HG02885 (cell line): ENCODE measurements at regions not wholly inside any gene's neighbourhood (a gene's known extent, or its start where the extent isn't known, plus 50 kb on each side); places are given as distances from the start of the nearest gene placed in this dataset.

Experiments
- ATAC-seq: cut with Tn5 transposase; IDR thresholded peaks from one replicate; pipeline ENCODE4 v1.9.1; 2021; ENCODE audit warnings: mild to moderate bottlenecking; ENCODE audit not compliant: unreplicated experiment, poor library complexity

DNA sequence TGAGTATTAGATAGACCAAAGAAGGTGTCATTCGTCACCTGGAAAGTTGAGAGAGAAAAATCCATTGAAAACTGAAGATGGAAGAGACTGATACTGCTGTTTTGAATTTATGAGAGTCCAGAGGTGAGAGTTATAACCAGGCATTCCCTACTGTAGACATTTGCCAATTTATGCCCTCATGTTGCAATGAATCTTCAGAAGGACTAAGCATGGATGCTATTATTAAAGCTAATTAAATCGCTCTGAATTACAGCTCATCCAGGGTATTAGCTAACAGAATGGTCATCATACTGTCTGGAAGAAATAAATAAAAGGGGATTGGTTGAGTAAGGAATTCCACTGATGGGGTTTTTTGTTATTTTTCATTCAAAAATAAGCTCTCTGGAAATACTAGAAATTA, 101.6 kb upstream of the PLPP4 start:
- ATAC-seq, result no peak

DNA sequence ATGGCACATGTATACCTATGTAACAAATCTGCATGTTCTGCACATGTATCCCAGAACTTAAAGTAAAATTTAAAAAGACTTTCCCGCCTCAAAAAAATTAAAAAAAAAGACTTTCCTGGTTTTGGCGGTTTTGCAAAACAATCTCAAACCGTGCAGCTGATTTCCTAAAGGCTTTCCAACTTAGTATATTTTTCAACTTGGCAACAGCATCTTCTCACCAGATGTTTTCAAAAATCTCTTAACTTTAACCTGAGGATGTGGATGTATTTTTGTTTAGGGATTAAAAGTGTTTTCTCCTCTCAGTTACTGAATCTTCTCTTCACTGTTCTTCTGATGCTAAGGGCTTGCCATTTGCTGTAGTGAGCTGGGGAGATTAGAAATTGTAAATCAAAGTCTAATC, 96.5 kb upstream of the PLPP4 start:
- ATAC-seq, result no peak

GRCh38 chr10:120365872-120366271, 91.2 kb upstream of the PLPP4 start:
- ATAC-seq, result no peak

- no peak for ATAC-seq
Measured at GRCh38 chr10:120367341-120367740, 89.7 kb upstream of the PLPP4 start.

GRCh38 chr10:120368338-120368737, 88.7 kb upstream of the PLPP4 start:
- no peak for ATAC-seq

- ATAC-seq, result no peak
Measured at GRCh38 chr10:120368927-120369326, 88.1 kb upstream of the PLPP4 start.

GRCh38 chr10:120369856-120370276, 87.2 kb upstream of the PLPP4 start:
- no peak for ATAC-seq

DNA sequence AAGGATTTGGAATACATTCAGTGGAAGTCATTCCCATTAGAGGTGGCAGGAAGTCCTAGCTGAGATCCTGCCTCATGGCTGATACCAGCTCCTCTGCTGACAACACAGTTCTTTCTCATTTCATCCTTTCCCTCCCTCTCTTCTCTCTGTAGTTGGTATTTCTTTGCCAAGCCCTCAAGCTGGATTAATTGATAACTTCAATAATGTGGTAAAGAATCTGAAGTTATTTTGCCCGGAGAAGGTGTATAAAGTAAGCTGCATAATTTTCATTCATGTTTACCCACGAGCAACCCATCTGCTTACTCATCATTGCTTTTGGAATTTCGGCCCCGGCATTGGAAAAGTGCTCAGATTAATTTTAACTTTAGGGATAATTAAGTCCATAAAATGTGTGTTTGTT, 85.2 kb upstream of the PLPP4 start:
- ATAC-seq, result no peak

DNA sequence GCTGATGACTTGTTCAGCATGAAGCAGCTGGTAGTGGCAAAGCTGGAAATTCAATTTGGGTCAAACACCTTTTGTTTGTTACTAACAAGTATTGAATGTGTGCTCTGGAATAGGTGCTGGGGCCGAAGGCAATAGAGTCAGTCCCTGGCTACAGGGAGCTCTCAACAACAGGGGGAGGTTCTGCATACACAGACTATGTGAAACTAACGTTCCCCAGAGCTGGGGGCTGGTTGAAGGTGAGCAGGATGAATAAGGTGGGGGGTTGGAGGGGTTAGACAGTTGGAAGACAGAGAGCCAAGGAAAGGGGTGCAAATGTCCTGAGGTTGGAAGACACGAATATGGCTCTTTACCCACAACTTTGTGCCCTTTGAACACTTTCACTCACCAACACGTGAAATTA, 84.1 kb upstream of the PLPP4 start:
- ATAC-seq, result no peak

- no peak for ATAC-seq
Measured at GRCh38 chr10:120375666-120376065, 81.4 kb upstream of the PLPP4 start.

- no peak for ATAC-seq
Measured at GRCh38 chr10:120381931-120382330, 75.1 kb upstream of the PLPP4 start.

- ATAC-seq, result no peak
Measured at GRCh38 chr10:120382360-120382759, 74.7 kb upstream of the PLPP4 start.

DNA sequence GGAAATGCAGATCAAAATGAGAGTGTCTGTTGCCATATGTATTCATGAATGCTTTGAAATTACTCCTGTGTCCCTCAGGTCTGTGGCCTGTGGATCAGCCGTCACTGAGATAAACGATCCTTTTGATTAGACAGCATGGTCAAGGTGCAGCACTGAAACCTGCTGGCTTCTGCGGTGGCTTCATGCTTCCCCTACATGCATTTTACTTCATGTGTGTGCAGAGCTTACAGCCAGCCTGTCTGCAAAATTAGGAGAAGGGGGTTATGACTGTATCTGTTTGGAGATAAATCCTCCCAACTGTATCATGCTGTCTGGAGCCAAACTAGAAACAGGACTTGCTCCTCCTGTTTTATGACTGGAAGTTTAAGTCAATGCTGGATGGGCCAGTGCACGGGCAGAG, 71.0 kb upstream of the PLPP4 start:
- no peak for ATAC-seq

DNA sequence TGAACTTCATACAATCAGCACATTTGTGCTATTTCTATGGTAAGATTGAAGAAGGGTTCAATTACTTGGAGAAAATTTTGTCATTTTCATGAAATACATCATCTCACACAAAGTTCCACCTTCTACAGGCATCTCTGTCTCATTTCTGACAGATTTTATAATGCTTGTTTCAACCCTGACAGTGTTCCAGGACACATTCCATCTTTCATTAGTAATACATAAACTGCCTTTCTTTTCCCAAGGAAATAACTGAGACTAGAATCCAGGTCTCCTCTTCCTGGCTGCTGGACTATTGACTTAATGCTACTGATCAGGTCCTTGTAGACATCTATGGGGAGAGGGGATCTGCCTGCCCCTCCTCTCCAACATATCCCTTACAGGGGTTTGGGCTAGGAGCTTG, 70.1 kb upstream of the PLPP4 start:
- ATAC-seq, result no peak

DNA sequence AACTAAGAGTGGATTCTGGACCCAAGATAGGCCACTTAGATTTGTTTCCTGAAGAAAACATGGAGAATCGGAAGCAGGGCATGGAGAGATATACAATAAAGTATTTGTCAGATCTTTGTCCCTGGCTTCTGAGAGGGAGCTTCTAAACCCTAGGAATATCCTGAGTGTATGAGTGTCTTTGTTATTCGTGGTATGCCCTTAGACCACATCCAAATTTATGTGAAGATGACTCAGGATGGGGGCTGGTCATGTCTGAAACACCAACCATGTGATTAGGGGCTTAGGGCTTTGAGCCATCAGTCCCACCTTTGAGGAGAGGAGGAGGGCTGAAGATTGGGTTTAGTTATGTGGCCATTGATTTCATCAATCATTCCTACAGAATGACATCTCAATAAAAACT, 69.7 kb upstream of the PLPP4 start:
- no peak for ATAC-seq

- ATAC-seq, result no peak
Measured at GRCh38 chr10:120392245-120392644, 64.8 kb upstream of the PLPP4 start.

DNA sequence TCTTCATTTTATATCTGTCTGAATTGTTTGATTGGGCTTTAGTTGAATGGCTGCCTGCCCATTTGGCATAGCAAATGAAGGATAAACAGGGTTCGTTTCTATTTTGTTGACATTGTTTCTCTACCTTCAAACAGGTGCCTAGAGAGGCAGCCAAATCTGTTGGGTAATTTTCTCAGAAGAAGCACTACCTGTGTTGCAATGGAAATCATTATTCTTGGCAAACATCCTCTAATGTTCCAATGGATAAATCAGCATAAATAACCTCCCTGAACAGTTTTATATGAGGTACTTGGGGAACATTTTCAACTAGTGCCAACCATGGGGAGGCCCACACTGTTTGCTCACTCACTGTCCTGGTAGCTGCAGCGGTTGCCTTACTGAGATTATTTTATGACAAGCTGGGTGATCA, 64.4 kb upstream of the PLPP4 start:
- no peak for ATAC-seq

DNA sequence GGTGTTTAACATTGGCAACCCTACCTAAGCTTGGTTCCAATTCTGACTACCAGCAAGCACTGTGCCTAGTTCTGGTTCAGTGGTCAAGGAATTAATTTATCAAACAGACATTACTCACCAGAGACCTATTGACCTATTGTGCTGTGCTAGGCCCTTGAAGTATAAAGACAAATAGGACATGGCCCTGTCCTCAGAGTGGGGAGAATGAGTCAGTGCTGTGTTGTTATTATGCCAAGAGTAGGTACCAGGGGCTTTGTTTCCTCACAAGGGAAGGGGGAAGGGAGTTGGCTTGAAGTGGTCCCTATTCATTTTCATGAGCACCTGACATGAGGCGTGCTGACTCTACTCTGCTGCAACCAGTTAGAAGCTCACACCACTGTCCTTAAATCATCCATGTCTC, 62.6 kb upstream of the PLPP4 start:
- no peak for ATAC-seq

GRCh38 chr10:120396228-120396627, 60.8 kb upstream of the PLPP4 start:
- ATAC-seq, result no peak

DNA sequence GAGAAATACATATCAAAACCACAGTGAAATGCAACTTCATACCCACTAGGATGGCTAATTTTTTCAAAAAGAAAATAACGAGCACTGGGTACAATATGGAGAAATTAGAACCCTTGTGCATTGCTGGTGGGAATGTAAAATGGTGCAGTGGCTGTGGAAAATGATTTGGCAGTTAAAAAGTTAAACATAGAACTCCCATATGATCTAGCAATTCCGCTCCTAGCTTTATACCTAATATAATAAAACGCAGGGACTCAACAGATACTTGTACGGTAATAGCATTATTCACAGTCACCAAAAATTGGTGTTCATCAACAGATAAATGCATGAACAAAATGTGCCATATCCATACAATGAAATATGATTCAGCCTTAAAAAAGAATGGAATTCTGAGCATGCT, 58.8 kb upstream of the PLPP4 start:
- no peak for ATAC-seq

- ATAC-seq, result no peak
Measured at GRCh38 chr10:120400601-120401000, 56.4 kb upstream of the PLPP4 start.

- no peak for ATAC-seq
Measured at GRCh38 chr10:120402147-120402766, 54.8 kb upstream of the PLPP4 start.

DNA sequence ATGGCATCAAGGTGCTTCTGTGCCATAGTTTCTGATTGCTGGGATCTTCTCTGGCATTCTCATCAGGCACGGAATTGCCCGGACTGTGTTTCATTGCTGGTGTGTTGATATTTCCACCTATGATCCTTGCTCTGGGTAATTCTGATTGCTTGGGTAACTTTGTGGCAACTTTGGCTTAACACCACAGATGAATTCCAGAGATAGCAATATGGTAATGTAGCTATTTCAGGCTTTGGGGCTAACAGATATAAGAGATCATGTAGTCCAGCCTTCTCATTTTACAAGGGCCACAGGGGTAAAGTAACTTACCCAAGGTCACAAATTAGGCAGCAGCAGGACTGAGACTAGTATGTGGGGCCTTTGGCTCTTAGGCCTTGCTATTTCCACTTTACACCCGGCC, 53.9 kb upstream of the PLPP4 start:
- no peak for ATAC-seq
